ENCODE measurements at regions not wholly inside any gene's neighbourhood (a gene's known extent, or its start where the extent isn't known, plus 50 kb on each side); places are given as distances from the start of the nearest gene placed in this dataset.
A peak's percentile ranks its signal among the peaks of the same experiment; 100 is the strongest.
"Not testable (repeated sequence)": the region's sequence is repeated elsewhere in the genome, so short reads cannot be mapped to it uniquely, and the experiment has no call there.

DNA sequence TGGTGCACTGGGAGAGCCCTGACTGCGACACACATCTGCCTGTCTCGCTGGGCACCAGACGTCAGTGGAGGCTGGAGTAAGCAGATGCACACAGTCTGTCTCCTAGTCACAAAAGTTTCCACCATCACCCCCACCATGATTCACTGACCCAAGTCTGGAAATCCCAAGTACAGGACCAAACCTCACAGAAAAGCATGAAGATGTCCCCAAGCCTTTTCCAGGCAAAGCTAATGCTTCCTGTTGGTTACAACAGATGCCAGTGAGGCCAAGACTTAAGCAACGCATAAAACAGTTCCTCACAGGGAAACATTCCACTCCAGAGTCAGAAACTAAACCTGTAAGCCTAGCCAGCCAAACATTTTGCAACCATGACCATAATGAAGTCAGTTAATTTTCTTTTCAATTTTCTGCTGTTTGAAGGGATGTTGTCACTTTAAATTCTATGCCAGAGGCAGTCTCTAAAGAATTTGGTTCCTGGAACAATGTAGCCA, 259.3 kb upstream of the SLC30A5 start:
- no peak for DNase-seq (ENCODE audit: extremely low read depth in 1 of 2, low read depth in 1 of 2)

DNA sequence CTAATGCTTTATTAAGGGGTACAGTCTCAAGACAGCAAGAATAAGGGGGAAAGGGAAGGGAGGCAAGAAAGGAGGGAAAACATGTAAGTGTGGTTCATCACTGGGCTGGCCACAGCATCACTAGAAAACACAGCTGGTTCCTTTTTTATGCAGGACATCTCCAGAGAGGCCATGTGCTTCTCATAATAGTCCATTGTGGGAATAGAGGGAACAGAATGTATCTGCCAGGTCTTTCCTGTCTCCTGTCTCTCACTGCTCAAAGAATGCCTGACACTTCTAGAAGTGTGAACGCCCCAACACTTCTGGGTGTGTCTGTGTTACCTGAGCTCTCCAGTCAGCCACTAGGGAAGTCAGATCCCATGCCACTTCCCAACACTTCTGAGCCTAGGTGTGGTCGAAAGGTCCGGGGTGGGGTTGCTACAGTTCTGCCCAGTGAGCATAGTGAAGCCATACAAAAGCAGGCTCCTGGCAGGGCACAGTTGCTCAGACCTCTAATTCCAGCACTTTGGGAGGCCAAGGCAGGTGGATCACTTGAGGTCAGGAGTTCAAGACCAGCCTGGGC, 255.6 kb upstream of the SLC30A5 start:
- DNase-seq (ENCODE audit: extremely low read depth in 1 of 2, low read depth in 1 of 2), result no peak

DNA sequence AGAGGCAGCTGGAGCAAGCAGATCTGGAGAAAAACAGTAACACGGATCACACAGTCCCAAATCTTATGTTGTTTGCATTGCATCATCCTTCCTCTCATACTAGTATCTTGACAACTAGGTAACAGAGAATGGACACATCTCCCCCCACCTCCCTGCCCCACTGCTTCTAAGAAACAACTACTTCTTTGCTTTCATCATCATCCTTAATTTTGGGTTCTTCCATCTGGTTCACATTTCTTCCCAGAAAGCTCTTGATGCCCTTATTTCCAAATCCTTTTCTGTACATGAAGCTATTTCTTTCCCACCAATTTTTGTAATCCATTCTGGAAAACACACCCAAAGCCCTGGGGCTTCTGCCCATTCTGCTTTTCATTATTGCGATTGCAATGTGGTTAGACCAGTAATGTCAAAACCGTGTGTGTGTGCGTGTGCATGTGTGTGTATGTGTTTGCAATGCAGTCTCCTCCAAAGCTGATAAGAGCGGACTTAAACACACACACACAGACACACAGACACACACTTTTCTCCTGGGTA, 254.7 kb upstream of the SLC30A5 start:
- no peak for DNase-seq (ENCODE audit: extremely low read depth in 1 of 2, low read depth in 1 of 2)

DNA sequence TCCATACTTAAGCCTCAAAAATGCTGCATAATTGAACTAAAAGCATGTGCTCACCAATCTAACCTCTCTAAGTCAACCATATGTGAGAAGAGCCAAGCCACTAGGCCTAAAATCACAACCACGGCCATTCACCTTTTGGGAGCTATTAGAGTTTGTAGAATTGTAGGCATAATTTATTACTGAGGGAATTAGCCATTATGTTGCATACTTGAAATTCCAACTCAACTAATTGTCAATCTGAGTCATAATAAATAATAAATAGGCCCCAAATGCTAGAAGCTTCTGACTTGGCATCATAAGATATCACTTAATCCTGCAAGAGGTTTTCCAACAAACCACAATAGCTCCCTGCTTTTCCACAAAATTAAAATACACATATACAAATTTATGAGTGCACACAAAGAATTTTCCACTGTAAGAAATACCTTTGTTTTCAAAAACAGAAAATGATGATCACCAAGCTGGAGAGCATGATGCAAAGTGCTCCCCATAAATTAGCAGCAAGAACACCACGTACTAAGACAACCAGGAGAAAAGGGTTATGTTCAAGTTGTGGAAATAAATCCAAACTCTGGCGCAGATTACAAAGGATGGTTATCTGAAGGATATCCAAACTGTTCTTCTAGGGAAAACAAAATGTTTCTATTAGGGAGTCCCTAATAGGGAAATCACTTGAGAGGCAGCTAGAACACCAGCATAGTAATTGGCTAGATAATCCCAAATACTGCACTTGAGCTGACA, 250.0 kb upstream of the SLC30A5 start:
- no peak for DNase-seq (ENCODE audit: extremely low read depth in 1 of 2, low read depth in 1 of 2)

DNA sequence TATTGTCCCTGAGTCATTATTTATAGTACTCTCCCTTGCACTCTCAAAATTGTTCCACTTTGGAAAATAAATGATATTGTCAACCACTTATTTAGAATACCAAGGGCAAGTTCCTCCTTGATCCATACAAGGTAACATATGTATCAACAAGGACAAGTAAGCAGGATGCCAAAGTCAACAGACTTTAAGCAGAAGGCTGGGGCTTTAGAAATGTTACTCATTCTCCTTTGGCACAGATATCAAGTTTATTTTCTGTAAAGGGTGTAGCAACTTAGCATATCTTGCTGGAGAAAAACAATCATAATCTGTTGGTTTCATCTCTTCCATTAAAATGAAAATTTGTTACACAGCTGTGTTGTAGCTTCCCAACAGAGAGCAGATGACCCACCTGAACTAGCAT, 248.7 kb upstream of the SLC30A5 start:
- no peak for DNase-seq (ENCODE audit: extremely low read depth in 1 of 2, low read depth in 1 of 2)

DNA sequence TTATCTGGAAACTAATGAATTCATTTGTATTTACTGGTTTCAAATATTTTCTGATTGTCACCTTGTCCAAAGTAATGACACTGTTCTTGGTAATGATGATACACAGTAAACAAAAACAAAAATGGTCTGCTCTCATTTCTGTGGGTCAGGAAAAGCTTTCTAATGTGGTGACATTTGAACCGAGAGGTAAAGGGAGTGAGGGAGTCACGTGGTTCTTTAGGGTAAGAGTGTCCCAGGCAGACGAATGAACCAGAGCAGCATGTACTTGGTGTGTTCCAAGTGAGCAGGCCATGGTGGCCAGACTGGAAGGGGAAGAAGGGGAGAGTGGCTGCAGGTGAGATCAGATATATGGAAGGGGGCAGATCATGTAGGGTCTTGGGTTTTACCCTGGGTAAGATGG, 247.0 kb upstream of the SLC30A5 start:
- no peak for DNase-seq (ENCODE audit: extremely low read depth in 1 of 2, low read depth in 1 of 2)

DNA sequence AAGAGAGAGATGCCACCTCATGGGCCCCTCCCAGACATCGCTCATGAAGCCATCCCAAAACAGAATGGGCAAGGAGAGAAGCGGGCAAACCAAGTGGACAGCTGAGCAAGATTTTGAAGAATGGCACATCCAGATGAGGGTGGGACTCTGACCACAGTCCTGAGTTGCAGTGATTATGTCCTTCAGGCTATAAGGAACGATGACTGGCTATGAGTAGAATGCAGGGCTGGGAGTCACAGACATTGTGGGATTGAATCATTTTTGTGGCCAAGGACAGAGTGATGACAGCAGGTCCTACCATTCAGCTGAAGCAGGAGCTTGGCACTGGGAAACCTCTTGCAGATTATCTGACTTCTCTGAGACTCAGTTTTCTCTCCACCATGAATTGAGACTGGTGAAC, 245.7 kb upstream of the SLC30A5 start:
- DNase-seq (ENCODE audit: extremely low read depth in 1 of 2, low read depth in 1 of 2), result no peak

DNA sequence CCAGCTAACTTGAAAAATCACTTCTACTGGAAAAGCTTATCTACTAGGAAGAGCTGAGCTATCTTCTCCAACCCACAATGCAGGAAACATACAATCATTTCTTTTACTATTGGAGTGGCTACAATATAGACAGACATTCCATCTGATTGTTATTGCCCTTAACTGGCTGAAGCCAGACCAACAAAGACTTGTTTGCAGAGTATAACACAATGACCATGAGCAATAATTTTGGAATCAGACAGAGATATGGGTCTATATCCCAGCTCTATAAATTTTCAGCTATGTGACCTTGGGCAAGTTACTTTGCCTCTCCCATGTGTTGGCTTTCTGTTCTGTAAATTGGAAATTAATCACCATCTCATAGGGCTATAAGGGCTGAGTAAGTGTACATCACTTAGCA, 244.7 kb upstream of the SLC30A5 start:
- DNase-seq (ENCODE audit: extremely low read depth in 1 of 2, low read depth in 1 of 2), result no peak

DNA sequence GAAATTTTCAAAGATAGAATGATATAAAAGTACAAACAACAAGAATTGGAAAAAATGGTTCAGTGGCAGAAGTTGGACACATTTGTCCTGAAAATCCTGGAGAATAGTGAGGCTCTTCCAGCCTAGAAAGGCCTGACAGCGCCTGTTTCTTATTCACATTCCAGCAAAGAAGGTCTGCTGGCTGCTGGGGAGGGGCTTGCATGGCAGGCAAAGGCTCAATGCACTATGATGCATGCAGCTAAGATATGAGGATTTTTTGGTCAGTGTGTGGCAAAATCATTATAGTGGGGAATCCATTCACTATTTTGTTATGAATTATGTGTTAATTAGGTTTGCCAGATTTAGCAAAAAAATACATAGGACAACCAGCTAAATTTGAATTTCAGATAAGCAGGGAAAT, 243.9 kb upstream of the SLC30A5 start:
- DNase-seq (ENCODE audit: extremely low read depth in 1 of 2, low read depth in 1 of 2), result no peak

DNA sequence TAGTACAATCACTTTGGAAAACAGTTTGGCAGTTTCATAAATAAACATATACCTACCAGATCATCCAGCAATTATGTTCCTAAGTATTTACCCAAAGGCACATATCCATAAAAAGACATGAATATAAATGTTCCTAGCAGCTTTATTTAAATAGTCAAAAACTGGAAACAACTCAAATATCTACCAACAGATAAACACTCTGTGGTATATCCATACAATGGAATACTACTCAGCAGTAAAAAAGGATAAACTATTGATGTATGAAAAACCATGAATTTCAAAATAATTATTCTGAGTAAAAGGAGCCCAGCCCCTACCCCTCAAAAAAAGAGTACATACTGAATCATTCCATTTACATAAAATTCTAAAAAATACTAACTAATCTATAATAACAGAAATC, 232.7 kb upstream of the SLC30A5 start:
- DNase-seq (ENCODE audit: extremely low read depth in 1 of 2, low read depth in 1 of 2), result no peak

DNA sequence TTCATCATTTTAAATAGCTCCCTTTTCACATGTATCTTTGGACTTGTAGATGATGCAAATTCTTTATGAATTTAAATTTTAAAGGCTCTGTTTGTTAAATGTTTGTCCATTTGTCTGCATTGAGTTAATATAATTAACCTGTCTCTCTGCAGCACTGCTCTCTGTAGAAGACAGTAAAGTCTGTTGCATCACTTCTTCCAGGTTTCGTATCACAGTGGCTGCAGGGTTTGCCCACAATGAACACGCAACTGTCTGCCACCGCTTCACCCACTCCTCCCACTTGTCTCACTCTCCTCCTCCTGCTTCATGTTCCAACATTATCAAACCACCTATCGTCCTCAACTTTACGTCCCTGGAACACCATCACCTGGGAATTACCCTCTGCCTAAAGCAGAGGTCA, 231.3 kb upstream of the SLC30A5 start:
- DNase-seq (ENCODE audit: extremely low read depth in 1 of 2, low read depth in 1 of 2), result no peak

DNA sequence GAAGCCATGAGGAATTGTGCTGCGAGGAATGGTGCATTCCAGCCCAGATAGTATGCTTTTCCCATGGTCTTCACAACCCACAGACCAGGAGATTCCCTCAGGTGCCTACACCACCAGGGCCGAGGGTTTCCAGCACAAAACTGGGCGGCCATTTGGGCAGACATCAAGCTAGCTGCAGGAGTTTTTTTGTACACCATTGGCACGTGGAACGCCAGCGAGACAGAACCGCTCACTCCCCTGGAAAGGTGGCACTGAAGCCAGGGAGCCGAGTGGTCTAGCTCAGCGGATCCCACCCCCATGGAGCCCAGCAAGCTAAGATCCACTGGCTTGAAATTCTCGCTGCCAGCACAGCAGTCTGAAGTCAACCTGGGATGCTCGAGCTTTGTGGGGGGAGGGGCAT, 228.6 kb upstream of the SLC30A5 start:
- DNase-seq (ENCODE audit: extremely low read depth in 1 of 2, low read depth in 1 of 2), result not testable (repeated sequence)

DNA sequence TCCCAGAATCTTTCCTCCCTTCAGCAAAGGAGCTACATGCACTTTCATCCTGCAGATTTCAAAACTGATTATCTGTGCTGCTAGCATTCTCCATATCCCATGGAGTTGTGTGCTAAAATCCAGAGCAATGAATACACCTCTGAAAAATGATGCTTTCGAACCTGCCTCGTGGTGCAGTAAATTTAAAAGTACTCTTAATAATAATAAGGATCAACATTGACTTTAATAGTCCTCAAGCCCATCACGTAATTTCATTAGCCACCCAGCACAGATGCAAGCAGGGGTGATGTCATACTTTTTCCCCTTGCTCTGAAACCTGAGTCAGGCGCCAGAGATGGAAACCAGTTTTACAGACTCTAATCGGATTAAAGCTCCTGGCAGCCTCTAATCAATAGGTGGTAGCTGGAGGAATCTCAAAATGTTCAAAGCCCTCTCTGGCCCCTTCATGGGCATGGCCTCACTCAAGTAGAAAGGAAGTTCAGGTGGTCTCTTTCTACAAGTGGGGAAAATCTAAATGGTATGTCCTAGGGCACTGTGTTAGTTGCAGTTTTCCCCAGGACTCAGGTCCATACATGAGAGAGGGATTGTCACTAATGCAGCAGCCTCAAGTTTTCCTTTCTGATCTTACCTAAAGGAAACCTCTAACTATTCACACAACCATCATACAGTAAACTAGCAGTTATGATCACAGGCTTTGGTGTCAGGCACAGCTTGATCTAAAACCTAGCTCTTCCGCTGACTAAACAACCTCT, 221.6 kb upstream of the SLC30A5 start:
- DNase-seq (ENCODE audit: extremely low read depth in 1 of 2, low read depth in 1 of 2), result no peak

DNA sequence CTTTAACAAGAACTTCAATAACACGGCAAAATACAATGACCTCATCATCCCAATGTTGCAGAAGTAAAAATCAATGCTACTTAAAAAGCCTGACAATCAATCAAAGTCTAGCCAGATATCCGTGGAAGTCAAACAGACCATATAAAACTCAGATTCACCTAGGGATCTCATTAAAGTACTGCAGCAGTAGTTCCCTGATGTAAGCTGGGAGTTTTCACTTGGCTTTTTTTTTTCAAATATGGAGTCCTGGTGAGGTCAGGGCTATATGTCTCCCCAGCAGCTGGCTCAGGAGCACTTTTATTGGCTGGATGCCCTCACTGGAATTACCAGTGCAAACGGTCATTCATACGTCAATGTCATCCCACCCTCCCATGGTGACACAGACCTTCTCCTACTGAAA, 220.6 kb upstream of the SLC30A5 start:
- DNase-seq (ENCODE audit: extremely low read depth in 1 of 2, low read depth in 1 of 2), result no peak

DNA sequence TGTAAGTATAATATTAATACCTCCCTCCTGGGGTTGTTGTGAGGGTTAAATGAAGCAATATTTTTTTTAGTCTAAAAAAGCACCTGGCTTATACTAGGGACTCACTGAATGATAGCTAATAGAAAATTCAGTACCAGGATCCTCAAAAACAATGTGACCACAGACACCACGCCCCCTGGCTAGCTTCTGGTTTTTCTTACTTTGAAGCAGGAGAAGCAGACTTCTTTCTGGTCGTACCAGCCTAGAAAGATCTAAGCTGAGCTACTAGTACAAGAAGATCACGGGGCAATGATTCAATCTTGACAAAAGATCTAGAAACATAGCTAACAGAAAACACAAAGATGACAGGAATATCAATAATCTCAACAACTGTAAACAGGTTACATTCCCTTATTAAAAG, 218.5 kb upstream of the SLC30A5 start:
- no peak for DNase-seq (ENCODE audit: extremely low read depth in 1 of 2, low read depth in 1 of 2)

DNA sequence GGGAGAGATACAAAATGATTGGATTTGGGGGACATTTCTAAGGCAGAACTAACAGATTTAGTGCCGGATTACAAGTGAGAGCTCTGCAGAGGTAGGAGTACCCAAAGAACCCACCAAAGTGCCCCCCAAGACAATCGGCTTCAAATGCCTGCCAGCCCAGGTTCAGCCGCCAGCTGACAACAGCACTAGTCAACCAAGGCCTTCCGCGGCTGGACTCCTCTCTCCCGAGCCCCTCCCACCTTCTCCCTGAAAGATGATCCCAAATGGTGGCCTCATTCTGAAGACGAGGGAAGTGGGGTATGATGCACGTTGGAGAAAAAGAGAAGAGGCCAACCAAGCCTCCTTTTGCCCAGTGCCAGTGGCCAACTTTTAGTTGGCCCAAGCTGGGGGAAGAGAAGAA, 210.4 kb upstream of the SLC30A5 start:
- no peak for DNase-seq (ENCODE audit: extremely low read depth in 1 of 2, low read depth in 1 of 2)

DNA sequence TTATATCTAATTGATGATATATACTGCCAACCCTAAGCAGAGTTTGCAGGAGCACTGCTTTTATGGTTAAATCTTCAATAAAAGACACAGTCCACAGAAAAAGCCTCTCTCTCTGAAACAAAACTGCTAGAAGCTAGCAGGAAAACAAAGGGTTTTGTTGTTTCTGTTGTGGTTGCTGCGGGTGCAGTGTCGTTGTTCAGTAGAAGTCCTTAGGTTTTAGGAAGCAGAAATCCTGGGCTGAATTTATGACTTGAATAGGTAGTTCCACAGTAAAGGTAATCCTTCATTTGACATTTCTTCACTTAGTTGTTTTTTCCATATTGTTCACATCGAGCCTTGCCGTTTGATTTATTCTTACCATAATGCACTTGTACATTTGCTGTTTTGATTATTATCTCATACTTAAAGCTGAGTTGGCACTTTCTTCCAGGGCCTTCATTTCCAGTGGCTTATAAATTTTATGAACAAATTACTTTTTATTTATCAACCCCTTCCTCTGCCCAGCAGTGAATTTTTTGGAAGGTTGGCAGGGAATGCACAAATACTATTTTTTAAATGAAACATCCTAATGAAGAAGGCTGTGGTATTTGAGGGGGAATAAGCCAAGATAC, 209.6 kb upstream of the SLC30A5 start:
- DNase-seq (ENCODE audit: extremely low read depth in 1 of 2, low read depth in 1 of 2), result no peak

DNA sequence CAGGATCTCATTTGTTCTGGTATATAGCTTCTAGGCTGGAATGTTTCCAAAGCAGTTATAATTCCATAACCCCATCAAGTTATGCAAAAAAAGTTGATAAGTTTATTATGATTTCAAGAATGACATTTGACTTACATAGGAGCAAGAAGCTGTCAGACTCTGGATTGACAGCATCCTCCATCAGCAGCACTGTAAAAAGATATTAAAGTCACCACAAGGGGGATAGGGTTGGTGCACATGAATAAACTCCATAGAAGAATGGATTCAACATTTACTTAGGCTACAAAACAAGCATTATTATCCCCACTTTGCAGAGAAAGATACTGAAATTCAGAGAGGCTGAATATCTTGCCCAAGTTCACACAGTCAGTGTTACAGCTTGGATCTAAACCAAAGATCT, 208.9 kb upstream of the SLC30A5 start:
- DNase-seq (ENCODE audit: extremely low read depth in 1 of 2, low read depth in 1 of 2), result no peak

DNA sequence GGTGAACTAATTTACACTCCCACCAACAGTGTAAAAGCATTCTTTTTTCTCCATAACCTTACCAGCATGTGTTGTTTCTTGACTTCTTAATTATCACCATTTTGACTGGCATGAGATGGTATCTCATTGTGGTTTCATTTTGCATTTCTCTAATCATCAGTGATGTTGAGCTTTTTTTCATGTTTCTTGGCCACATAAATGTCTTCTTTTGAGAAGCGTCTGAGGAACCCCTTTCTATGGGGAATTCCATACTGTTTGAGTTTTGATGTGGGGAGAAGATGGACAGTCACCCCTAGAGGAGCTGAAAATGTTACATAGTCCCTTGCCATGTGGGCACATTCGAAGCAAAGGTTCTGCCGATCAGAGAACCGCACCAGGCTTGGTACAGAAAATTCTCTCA, 207.0 kb upstream of the SLC30A5 start:
- no peak for DNase-seq (ENCODE audit: extremely low read depth in 1 of 2, low read depth in 1 of 2)

DNA sequence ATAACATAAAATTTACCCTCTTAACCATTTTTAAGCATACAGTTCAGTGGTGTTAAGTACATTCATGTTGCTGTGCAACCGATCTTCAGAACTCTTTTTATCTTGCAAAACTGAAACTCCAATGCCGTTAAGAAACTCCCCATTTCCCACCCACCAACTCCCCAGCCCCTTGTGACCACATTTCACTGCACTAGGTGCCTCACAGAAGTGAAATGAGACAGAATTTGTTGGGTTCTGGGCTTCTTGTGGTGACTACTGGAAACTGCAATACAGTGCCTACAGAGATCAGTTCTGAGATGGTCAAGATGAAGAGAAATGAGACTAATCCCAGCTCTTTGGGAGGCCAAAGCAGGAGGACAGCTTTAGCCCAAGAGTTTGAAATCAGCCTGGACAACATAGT, 202.1 kb upstream of the SLC30A5 start:
- DNase-seq (ENCODE audit: extremely low read depth in 1 of 2, low read depth in 1 of 2), result peak in 1 of 2 donors; percentile 9

DNA sequence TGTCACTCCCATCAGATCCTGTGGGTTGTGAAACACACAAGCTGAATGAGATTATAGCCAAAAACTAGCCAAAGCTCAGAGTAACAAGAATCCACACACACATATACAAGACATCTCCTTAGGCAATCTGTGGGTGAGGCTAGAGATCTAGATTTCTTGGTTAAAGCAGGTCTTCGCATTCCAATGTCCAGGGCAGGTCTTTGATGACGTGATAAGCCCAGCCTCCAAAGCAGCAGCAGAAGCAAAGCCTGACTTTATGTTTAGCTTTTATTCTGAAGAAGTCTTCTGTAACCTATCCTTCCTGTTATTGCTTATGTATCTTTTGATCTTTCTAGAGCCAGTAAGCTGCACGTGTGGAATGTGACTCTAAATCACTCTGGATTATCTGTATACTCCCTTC, 199.1 kb upstream of the SLC30A5 start:
- no peak for DNase-seq (ENCODE audit: extremely low read depth in 1 of 2, low read depth in 1 of 2)
